ENCODE measurements at regions not wholly inside any gene's neighbourhood (a gene's known extent, or its start where the extent isn't known, plus 50 kb on each side); places are given as distances from the start of the nearest gene placed in this dataset.

DNA sequence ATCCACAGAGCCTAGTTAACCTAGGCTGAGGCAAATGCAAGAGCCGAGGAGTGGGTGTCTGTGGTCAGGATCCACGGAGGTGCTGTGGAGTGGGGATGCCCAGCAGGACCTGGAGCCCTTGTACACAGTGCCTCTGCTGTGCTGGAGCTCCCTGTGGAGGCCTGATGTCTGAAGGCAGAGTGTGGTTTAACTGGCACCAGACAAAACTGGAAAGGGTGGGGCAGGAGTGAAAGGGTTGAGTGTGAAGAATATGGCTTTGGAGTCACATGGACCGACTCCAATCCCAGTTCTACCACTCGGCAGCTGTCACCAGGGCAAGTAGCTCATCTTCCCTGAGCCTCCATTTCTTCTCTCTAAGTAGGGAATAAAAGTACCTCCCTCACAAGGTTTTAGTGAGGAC lies 60.3 kb upstream of the GPR12 start:
- no peaks in the 10 kb centered on the region for H3K36me3 Mint-ChIP-seq (ENCODE audit: insufficient read depth in 1 of 3, low read depth in 3 of 3)
- H2BK5ac ChIP-seq (ENCODE audit: insufficient read length, low read length), result no peak overlapping the region
- H3K9me3 ChIP-seq (ENCODE audit: control insufficient read depth, low read depth, low read length), result no peaks in the 10 kb centered on the region
- no peak for DNase-seq
- H3K4ac ChIP-seq (ENCODE audit: low read depth, low read length), result no peak overlapping the region
- no peaks in the 10 kb centered on the region for H3K27me3 ChIP-seq (ENCODE audit: insufficient read depth, low read length)
- no peaks in the 10 kb centered on the region for H3K79me2 ChIP-seq (ENCODE audit: insufficient read depth, low read length)
- no peak overlapping the region for H2BK12ac ChIP-seq (ENCODE audit: insufficient read length, low read depth, low read length)
- no peak overlapping the region for H2BK20ac ChIP-seq (ENCODE audit: low read depth, low read length, poor library complexity, severe bottlenecking)
- H4K8ac ChIP-seq (replicated peaks; ENCODE audit: insufficient read length, low read depth, low read length), result no peak overlapping the region
- no peak overlapping the region for H2BK15ac ChIP-seq (ENCODE audit: low read depth, low read length)
- no peaks in the 10 kb centered on the region for H3K4me1 Mint-ChIP-seq
- H3K27me3 Mint-ChIP-seq (ENCODE audit: low read depth), result peaks cover 1% of the 10 kb centered on the region
- H2AK5ac ChIP-seq (ENCODE audit: insufficient read length, low read length), result no peak overlapping the region
- no peaks in the 10 kb centered on the region for H4K20me1 ChIP-seq (ENCODE audit: control insufficient read depth, insufficient read depth, insufficient read length)
- no peak overlapping the region for H2BK120ac ChIP-seq (ENCODE audit: low read depth, low read length, poor library complexity, severe bottlenecking)
- H3K9me3 Mint-ChIP-seq, result no peaks in the 10 kb centered on the region
- H3K27ac ChIP-seq (ENCODE audit: insufficient read length, low read depth, low read length), result no peak overlapping the region
- no peak overlapping the region for H4K91ac ChIP-seq (ENCODE audit: insufficient read length, low read depth, low read length)
- H3K27ac Mint-ChIP-seq, result no peak overlapping the region; a peak in 1 of 7 replicates
- no peak overlapping the region for H3K56ac ChIP-seq (ENCODE audit: insufficient read length, low read depth, low read length)
- H3K14ac ChIP-seq (ENCODE audit: insufficient read depth, low read length), result no peak overlapping the region
- H2AFZ ChIP-seq (ENCODE audit: low read length), result no peak overlapping the region
- no CpG with 5 or more reads among the region's 4 CpGs for WGBS (ENCODE audit: extremely low coverage, insufficient read length, low lambda C conversion rate)
- TF ChIP-seq, protein P1, sequence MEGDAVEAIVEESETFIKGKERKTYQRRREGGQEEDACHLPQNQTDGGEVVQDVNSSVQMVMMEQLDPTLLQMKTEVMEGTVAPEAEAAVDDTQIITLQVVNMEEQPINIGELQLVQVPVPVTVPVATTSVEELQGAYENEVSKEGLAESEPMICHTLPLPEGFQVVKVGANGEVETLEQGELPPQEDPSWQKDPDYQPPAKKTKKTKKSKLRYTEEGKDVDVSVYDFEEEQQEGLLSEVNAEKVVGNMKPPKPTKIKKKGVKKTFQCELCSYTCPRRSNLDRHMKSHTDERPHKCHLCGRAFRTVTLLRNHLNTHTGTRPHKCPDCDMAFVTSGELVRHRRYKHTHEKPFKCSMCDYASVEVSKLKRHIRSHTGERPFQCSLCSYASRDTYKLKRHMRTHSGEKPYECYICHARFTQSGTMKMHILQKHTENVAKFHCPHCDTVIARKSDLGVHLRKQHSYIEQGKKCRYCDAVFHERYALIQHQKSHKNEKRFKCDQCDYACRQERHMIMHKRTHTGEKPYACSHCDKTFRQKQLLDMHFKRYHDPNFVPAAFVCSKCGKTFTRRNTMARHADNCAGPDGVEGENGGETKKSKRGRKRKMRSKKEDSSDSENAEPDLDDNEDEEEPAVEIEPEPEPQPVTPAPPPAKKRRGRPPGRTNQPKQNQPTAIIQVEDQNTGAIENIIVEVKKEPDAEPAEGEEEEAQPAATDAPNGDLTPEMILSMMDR (conservative IDR thresholded peaks at IDR 0.05), result no peak
- no peak overlapping the region for H3K18ac ChIP-seq (ENCODE audit: insufficient read length, low read depth, low read length)
- no peak overlapping the region for H3K9ac ChIP-seq (ENCODE audit: extremely low read depth, insufficient read length, low read length)
- H3K4me1 ChIP-seq (ENCODE audit: insufficient read depth, low read length), result no peaks in the 10 kb centered on the region
- no peak overlapping the region for H4K5ac ChIP-seq (ENCODE audit: insufficient read length, low read depth, low read length)
- no peaks in the 10 kb centered on the region for H3K79me1 ChIP-seq (ENCODE audit: insufficient read depth, low read depth, low read length, poor library complexity, severe bottlenecking)
- H3K4me2 ChIP-seq (ENCODE audit: insufficient read depth, insufficient read length, low read length), result no peak overlapping the region
- no peak overlapping the region for H3K23ac ChIP-seq (ENCODE audit: insufficient read length, low read depth, low read length)
- H3T11ph ChIP-seq (ENCODE audit: low read length), result no peak overlapping the region
- H3K23me2 ChIP-seq (ENCODE audit: insufficient read length, low read depth, low read length, poor library complexity, severe bottlenecking), result no peaks in the 10 kb centered on the region
- no peak overlapping the region for H3K4me3 Mint-ChIP-seq
